Activated T-cell treated with anti-CD3 and anti-CD28 coated beads for 4 hours (primary cell): ENCODE measurements at regions not wholly inside any gene's neighbourhood (a gene's known extent, or its start where the extent isn't known, plus 50 kb on each side); places are given as distances from the start of the nearest gene placed in this dataset.
"Not testable (repeated sequence)": the region's sequence is repeated elsewhere in the genome, so short reads cannot be mapped to it uniquely, and the experiment has no call there.

Experiments used
- DNase-seq: peaks from one replicate; pipeline ENCODE4 v3.0.0-alpha.2; 2020

DNA sequence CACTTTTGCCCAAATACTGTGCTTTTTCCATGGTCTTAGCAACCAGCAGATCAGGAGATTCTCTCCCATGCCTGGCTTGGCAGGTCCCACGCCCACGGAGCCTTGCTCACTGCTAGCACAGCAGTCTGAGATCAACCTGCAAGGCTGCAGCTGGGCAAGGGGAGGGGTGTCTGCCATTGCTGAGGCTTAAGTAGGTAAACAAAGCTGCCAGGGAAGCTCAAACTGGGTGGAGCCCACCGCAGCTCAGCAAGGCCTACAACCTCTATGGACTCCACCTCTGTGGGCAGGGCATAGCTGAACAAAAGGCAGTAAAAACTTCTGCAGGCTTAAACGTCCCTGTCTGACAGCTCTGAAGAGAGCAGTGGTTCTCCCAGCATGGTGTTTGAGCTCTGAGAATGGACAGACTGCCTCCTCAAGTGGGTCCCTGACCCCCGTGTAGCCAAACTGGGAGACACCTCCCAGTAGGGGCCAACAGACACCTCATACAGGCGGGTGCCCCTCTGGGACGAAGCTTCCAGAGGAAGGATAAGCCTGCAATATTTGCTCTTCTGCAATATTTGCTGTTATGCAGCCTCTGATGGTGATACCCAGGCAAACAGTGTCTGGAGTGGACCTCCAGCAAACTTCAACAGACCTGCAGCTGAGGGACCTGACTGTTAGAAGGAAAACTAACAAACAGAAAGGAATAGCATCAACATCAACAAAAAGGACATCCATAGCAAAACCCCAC is 132.8 kb upstream of the STARD13 start:
- not testable (repeated sequence) for DNase-seq

DNA sequence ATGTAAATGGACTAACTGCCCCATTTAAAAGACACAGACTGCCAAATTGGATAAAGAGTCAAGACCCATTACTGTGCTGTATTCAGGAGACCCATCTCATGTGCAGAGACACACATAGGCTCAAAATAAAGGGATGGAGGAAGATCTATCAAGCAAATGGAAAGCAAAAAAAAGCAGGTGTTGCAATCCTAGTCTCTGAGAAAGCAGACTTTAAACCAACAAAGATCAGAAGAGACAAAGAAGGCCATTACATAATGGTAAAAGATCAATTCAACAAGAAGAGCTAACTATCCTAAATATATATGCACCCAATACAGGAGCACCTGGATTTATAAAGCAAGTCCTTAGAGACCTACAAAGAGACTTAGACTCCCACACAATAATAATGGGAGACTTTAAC is 134.6 kb upstream of the STARD13 start:
- not testable (repeated sequence) for DNase-seq

DNA sequence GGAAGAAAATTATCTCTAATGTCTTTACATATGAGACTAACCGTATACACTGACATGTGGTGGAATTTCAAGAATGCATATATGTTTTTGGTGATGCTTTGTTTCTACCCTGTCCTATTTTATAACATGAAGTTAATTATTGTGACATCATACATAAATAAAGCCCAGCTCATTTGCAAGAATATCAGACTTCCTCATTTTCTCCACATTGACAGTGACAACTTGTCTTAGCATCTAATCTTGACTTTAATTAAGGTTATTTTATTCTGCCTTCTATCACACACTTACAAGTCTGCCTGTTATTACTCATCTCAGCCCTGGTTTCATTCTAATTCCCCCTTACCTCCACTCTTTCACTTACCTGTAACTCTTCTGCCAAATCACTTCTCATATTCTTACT is 140.6 kb upstream of the STARD13 start:
- no peak for DNase-seq

DNA sequence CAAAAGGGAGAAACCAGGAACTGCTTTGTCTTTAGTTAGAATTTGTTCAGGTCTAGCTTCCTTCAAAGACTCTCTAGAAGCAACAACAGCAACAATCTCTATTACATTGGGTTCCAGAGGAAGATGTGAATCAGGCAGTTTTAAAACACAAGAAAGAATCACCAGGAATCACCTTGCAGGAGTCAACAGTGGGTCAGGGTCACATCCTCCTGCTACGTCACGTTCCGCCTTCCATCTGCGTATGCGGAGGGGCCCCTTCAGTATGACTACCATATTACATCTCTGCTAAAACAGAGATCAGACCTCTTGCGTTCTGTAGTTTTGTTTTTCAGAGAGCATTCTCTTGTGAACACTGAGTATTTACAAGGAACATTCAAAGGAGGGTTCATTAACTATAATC is 147.8 kb upstream of the STARD13 start:
- no peak for DNase-seq

DNA sequence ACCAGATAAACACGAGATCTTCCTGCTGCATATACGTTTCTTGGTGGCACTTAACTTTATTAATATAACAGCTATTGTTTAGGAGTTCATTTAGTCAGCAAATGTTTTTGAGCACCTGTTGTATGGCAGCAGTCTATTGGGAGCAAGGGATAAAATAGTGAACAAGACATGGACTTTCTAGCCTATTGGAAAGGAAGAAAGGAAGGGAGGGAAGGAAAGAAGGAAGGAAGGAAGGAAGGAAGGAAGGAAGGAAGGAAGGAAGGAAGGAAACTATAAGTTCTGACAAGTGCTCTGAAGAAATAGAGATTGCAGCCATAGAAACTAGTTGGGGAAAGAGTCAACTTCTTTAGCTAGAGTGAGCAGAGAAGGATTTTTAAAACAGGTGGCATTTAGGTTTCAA is 149.1 kb upstream of the STARD13 start:
- no peak for DNase-seq

DNA sequence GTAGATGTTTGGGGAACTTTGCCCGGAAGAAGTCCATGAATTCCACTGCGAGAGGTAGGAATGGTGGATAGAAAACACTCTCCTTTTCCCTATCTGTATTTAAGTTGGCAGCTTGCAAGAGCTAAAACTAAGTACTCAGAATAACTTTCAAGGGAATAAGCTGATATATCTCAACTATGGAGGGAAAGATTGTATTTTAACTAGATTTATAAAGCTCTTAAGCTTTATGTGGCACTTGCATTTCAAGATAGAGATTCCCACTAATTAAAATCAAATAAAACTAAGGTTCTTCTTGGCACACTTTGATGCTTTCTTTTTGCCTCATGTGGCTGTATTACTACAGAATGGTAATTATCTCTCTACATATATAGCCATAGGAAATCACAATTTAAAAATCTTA is 149.7 kb upstream of the STARD13 start:
- DNase-seq, result no peak

DNA sequence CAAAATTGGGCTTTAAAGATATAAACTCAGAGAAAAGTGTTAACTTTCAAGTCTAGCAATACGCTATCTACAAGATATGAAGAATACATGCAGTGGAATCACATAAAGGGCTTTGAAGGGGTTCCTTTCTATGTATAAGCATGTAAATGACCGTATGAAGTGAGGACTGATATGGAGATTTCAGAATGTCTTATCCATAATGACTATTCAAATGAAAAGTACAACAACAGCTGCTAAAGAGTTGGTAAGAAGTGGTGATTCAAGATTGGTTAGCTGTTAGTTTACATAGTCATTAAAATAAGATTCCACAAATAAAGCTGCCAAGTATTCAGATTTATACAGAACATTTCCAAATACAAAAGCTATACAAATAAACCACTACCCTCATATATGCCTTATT is 153.4 kb upstream of the STARD13 start:
- no peak for DNase-seq

DNA sequence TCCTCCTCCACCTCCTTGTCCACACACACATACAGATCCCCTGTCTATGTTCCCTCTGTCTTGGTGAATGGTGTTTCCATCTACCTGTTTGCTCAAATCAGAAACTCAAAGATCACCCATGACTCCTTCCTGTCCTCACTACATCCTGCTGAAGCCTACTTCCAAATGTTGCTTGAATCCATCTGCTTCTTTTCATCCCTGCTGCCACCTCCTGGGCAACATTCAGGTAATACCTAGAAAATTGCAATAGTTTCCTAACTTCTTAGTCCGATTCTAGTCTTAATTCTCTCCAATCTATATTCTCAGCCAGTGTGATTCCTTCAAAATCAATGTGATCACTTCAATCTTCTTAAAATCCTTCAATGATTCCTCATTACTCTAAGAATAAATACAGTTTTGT is 155.5 kb upstream of the STARD13 start:
- no peak for DNase-seq

DNA sequence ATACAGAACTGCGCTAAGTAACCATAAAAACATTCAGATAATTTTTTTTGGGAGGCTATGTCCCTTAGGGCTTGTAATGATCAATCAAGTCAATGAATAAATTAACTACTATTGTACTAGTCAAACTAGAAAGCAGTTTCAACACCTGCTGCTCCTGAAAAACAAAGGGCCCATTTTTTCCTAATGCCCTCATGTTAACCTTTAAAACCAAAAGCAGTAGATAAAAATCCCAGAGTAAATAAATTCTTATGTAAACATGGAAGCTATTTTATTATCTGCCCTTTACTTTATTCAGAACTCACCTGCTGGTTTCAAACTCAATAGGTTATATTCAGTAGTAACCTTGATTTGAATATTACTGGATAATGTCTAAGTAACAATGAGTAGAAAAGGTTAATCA is 159.5 kb upstream of the STARD13 start:
- no peak for DNase-seq

DNA sequence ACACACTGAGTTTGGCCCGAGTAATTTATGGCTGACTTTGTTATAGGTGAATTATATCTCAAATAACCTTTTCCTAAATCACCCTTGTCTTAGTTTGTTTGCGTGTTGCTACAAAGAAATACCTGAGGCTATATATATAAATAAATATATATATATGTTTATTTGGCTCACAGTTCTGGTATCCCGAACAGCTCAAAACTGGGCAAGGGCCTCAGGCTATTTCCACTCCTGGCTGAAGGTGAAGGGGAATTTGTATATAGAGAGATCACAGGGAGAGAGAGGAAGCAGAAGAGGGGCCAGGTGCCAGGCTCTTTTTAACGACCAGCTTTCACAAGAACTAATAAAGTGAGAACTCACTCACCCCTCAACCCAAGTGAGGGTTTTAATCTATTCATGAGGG is 159.9 kb upstream of the STARD13 start:
- no peak for DNase-seq

DNA sequence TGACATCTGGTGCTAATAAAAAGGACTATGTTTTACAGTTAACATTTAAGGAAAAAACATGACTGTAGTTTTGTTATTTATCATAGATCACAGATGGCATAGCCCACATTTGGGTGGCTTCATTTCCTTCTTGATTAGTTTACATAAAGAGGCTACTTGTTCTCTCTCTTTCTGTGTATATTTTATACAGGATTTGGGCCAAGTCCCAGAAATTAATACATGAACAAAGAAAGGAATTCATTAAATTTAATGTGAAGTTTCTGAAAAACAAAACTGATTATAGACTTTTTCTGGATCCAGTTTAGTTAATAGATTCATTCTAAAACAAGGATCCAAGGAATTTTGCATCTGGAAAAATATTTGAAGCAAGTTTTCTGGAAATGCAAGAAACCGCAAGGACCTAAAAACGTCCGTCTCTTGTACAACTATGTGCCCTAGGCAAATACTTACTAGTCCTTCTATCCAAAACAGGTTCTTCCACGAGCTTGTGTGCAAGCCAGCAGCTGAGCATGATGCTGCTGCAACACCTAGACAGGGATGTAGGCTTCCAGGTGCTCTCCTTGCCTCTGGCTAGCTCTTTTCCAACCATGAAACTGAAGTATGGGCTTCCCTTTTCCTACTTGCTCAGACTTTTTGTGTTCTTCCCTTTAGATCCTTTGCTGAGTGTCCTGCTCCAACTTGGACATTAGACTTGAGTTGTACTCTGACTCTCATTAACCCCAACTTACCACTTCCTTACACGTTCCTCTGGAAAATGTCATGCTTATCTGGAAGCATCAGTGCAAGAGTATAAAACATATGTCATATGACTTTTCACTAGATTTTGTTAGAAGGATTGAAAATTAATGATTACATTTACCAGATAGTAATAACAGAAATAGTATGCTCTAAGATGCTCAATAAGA is 161.5 kb upstream of the STARD13 start:
- no peak for DNase-seq

DNA sequence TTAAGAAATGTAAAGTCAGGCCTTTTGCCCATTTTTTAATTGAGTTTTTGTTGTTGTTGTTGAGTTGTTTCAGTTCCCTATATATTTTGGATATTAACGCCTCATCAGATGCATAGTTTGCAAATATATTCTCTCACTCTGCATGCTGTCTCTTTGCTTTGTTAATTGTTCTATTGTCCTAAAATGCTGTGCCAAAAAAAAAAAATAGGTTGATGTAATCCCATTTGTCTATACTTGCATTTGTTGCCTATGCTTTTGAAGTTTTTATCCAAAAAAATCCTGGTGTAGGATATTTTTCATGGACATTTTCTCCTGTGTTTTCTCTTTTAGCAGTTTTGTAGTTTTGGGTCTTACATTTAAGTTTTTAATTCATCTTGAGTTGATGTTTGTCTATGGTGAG is 163.3 kb upstream of the STARD13 start:
- no peak for DNase-seq

DNA sequence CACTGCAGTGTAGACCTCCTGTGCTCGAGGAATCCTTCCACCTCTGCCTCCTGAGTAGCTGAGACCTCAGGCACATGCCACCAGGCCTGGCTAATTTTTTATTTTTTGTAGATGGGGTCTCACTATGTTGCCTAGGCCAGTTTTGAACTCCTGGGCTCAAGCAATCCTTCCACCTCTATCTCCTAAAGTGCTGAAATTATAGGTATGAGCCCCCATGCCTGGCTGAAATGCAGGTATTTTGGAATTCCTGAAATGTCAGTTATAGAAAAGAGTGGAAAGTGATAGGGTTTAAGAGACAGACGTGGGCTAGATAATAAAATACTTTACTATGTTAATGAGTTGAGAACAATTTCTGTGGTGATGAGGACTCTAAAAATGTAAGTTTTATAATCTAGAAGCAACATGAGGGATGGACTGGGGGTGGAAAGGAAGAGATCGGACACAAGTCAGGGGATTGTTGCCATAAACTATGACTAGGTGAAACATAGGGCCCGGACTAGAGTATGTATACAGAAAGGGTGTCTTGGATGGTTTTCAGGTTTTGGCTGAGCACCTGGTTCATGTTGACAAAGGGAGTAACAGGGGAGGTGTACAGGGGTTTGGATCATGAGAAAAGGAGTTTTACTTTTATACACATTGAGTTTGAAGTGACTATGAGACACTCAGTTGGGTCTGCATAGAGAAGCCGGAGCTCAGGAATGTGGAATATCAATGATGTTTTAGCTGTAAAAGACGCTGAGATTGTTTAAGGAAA is 165.6 kb upstream of the STARD13 start:
- DNase-seq, result no peak

DNA sequence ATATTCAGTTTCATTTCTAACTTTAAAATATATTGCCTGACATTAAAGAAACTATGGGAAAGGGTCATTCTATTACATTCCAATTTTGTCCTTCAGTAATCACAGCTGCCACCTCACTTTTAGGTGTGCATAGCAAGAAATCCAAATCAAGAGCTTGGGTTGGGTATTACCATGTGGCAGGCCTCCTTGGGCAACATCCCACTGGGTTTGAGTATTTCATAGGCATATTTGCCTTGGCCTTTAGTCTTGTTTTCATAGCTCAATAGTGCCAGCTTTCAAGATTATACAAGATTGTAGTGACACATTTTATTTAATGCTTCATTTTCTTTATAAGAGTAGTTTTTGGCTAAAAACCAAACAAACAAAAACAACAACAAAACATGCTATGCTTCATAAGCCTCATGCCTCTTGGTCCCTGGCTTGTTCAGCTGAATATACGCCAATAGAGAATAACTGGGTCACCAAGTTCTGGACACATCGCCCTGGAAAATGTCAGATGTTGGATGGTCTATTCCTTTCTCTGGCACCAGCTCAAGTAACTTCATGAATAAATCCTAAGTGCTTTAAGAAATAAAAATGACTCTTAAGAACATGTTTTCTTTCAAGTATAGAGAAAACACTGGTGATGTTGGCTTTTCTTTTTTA is 167.4 kb upstream of the STARD13 start:
- no peak for DNase-seq

DNA sequence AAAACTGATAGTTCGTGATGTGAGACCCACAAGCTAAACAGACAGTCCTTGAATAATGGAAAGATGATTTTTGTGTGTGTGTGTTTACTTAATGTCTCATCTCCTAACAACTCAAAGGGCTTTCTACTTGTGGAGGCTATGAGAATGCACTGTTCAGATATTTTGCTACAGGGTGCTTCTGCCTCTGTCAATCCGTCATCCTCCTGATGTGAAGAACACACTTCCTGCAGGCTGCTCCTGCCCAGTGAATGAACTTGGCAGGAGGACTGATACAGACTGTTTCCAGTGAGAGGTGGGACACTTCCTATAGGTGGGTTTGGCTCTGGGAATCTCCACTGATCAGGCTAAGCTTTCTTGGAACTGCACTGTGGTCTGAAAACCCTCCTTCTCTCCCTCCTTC is 168.4 kb upstream of the STARD13 start:
- no peak for DNase-seq

DNA sequence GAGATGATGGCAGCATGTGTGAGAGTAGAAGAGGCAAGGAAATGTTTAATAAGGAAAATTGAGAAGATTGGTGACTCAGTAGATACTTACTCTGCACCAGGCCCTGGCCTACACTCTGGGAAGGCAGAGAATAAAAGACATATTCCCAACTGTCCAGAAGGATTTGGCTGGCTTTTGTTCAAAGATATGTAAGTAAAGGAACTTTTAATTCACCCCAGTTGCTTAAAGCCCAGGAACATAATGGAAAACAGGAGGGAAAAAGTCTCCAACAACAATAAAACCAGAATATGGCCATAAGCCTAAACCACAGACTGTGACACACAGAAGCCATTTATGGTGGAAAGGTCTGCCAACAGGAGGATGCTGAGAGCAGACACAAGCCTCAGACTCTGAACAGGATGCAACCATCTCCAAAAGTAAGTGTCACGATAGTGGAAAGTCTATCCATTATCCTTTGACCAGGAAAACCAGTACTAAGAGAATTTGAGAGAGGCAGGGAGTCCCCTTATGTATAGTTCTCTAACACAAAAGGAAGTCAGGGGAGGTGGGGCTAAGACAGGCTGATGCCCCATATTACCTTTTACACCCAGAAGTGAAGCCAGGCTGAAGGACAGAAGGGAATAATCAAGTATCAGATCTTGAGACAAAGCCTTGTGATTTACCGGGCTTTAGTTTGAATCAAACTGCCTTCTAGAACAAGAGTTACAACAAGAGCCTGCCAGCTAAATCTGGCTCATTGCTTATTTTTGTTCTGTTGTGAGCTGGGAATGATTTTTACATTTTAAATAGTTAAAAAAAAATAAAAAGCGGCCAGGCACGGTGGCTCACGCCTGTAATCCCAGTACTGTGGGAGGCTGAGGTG is 169.5 kb upstream of the STARD13 start:
- DNase-seq, result no peak

DNA sequence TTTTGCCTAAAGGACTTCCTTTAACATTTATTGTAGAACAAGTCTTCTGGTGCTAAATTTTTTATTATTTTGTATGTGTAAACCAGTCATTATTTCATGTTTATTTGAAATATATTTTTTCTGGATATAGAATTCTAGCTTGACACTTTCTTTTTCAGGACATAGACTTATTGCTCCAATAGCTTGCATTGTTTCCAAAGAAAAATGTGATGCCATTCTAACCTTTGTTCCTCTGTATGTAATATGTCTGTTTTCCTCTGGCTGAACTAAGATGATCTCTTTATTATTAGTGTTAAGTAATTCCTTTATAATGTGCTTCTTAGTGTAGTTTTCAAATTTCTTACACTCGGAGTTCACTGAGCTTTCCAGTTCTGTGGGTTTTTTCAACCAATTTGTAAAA is 174.1 kb upstream of the STARD13 start:
- no peak for DNase-seq

DNA sequence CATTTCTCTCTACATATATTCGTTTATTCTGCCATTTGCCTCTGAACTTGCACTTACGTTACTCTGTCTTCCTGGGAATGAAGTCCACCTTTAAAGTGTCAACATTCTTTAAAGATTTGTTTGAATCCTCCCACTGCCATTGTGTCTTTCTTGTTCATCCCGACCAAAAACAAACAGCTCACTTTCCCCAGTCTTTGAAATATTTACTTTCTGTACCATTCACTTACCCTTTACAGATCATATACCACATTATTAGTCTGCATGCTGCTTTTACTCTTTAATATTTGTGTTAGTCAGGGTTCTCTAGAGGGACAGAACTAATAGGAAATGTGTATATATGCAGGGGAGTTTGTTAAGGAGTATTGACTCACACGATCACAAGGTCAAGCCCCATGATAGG is 176.6 kb upstream of the STARD13 start:
- no peak for DNase-seq

DNA sequence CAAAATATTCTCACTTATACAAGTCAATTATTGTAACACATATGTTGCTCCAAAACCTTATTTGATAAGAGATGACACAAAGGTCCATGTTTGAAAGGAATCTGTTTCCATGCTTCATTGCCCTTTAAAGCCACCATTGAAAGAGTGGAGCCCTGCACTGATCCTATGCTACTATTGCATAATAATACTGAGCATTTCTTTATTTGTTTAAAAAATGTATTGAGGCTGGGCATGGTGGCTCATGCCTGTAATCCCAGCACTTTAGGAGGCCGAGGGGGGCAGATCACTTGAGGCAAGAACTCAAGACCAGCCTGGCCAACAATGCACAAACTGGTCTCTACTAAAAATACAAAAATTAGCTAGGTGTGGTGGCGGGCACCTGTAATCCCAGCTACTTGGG is 178.8 kb upstream of the STARD13 start:
- no peak for DNase-seq

DNA sequence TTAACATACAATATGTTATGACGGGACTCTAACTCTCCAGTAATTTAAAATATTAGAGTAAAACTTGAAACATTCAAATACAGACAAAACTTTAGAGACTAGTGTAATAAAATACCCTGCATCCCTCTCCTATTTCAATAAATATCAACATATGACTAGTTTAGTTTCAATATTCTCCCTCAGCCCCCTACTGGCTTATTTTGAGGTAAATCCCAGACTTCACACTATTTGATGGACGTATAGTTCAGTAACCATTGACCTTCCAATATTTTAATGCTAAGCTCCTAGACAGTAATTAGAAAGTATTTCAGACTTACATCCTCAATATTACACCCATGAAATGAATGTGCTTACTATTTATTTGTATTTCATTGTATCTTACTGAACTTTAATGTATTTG is 180.7 kb upstream of the STARD13 start:
- DNase-seq, result no peak

DNA sequence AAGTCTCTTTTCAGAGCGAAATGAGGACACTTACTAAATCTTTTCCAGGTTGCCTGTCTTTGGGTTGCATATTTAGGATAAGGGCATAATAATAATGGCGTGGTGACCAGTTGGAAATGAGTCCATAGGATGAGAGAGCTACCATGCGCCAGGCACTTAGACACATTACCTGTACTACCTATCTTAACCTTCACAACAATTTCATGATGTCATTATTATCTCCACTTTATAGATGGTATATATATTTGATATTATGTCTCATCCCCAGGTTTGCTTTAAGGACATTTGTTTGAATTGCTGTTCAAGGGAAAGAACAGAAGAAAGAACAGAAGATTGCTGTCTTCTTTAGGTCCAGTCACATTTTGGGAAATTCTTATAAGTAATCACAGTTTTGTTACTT is 182.0 kb upstream of the STARD13 start:
- no peak for DNase-seq

DNA sequence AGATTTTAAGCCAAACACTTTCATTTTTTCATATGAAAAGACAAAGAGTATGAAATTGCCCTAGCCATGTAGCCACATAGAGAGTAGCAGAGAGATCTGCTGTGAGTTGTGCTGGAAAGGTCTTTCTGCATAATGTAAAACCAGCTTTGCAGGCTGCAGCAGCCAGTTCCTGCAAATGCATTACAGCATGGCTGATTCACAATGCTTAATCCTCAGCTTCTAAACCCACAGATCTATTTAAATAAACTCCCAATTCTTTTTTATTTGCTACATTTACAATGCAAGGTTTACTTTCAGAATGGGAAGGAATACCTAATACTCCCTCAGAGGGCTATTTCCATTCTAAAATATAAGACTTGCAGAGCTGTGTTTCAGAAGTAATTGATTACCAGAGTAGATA is 185.6 kb upstream of the STARD13 start:
- DNase-seq, result no peak
